Spleen (tissue), 11 donors: ENCODE measurements at regions not wholly inside any gene's neighbourhood (a gene's known extent, or its start where the extent isn't known, plus 50 kb on each side); places are given as distances from the start of the nearest gene placed in this dataset.

ENCODE experiments used
- DNase-seq: peaks from one replicate; pipeline ENCODE4 v3.0.0-alpha.2; 2020
- H3K27ac ChIP-seq, 8 donors: fragments of 200-600 bp; sonication (generic) in 7 of 8; 1 replicate in 4 of 8; 2 replicates in 4 of 8; pipeline versions ENCODE4 v1.5.0 to v1.8.0; 2016 to 2021; ENCODE audit warnings: inconsistent platforms in 4 of 8, mild to moderate bottlenecking in 4 of 8, moderate library complexity in 1 of 8
- H3K27me3 ChIP-seq, 7 donors: fragments of 200-600 bp; sonication (generic) in 6 of 7; replicated peaks in 1 of 7; 1 replicate in 4 of 7; 2 replicates in 3 of 7; pipeline versions ENCODE4 v1.5.0 to v1.8.0; 2016 to 2021; ENCODE audit warnings: inconsistent platforms in 3 of 7, mild to moderate bottlenecking in 1 of 7
- H3K36me3 ChIP-seq, 6 donors: fragments of 200-600 bp; sonication (generic) in 5 of 6; 1 replicate in 4 of 6; 2 replicates in 2 of 6; pipeline versions ENCODE4 v1.5.0 to v1.8.0; 2016 to 2021; ENCODE audit warnings: inconsistent platforms in 2 of 6
- H3K4me1 ChIP-seq, 6 donors: fragments of 200-600 bp; sonication (generic) in 5 of 6; 1 replicate in 3 of 6; 2 replicates in 3 of 6; pipeline versions ENCODE4 v1.5.0 to v1.8.0; 2016 to 2021; ENCODE audit warnings: inconsistent platforms in 3 of 6
- H3K4me3 ChIP-seq, 8 donors: fragments of 200-600 bp; sonication (generic) in 7 of 8; 1 replicate in 4 of 8; 2 replicates in 4 of 8; pipeline versions ENCODE4 v1.5.0 to v1.8.0; 2016 to 2021; ENCODE audit warnings: inconsistent platforms in 4 of 8, mild to moderate bottlenecking in 4 of 8, moderate library complexity in 2 of 8
- H3K9me3 ChIP-seq, 8 donors: fragments of 200-600 bp; sonication (generic) in 7 of 8; 1 replicate in 4 of 8; 2 replicates in 4 of 8; pipeline versions ENCODE4 v1.5.0 to v1.8.0; 2016 to 2021; ENCODE audit warnings: inconsistent platforms in 4 of 8
- CTCF ChIP-seq, 11 experiments: fragments of 200-600 bp in 7 of 11; fragments of 450-650 bp in 4 of 11; sonication (generic) in 4 of 11; IDR thresholded peaks in 8 of 11; conservative IDR thresholded peaks in 3 of 11; 1 replicate in 7 of 11; 2 replicates in 4 of 11; pipeline versions ENCODE4 v1.4.0 to v1.8.0; 2016 to 2021; ENCODE audit warnings: antibody characterized with exemption in 11 of 11, inconsistent platforms in 4 of 11, mild to moderate bottlenecking in 1 of 11
- POLR2A ChIP-seq, 3 donors: fragments of 450-650 bp; IDR thresholded peaks; one replicate each; pipeline ENCODE4 v1.5.1; 2017; ENCODE audit warnings: antibody characterized with exemption in 3 of 3, mild to moderate bottlenecking in 1 of 3
- POLR2AphosphoS5 ChIP-seq, 3 donors: sonication (generic); formaldehyde crosslinking; IDR thresholded peaks; one replicate each; pipeline ENCODE4 v1.5.1; 2017; ENCODE audit warnings: antibody characterized with exemption in 3 of 3
- WGBS, 5 donors: extraction: QIAGEN DNeasy Blood & Tissue Kit in 3 of 5; methylation state at CpG; one replicate each; pipeline versions ENCODE4 v1.1.5 to v1.1.7; 2013 to 2018; 5-methylcytosine and 5-hydroxymethylcytosine counted together
- intact Hi-C: fragments of 100-400 bp; cut with DNase I; formaldehyde crosslinking; loops from one replicate; pipeline ENCODE4 v1.15.0; 2023; ENCODE audit warnings: low total_unique reads
- donor health status: healthy with polysubstance abuse.
- donor health status: DM: no; HTN: no; CAD: no; lungs with moderate emphysema.
- donor health status: DM: no; HTN: no; CAD: no.
- donor health status: Bipolar disorder and iron deficiency.
- donor health status: healthy.
- donor health status: DM: no; HTN: no; CAD: no.
- donor health status: DM: yes; HTN: yes; CAD: no.

- Histone ChIP-seq H3K9me3 (peaks cover 0 to 14% (median 4%) of the 10 kb centered on the region in 8 donors), H3K27ac (no peak overlapping the region), H3K4me3 (no peak overlapping the region), H3K4me1 (no peaks in the 10 kb centered on the region), H3K27me3 (no peaks in the 10 kb centered on the region), H3K36me3 (no peaks in the 10 kb centered on the region)
- DNase-seq, result no peak
- WGBS, 5 donors, result 87 to 94% (median 90%) methylated on average over 5 of the region's 5 CpGs
- intact Hi-C loops, result no loop called here
- no peak for TF ChIP-seq POLR2A (IDR thresholded peaks at IDR 0.05)
- TF ChIP-seq CTCF (IDR thresholded peaks at IDR 0.05 in 8 of 11, conservative IDR thresholded peaks at IDR 0.05 in 3 of 11), result no peak
- TF ChIP-seq POLR2AphosphoS5 (IDR thresholded peaks at IDR 0.05), result no peak
Observed at GRCh38 chr2:67214585-67215185, 182.4 kb upstream of the ETAA1 start.

GRCh38 chr2:67215214-67216055 is 181.7 kb upstream of the ETAA1 start:
- intact Hi-C loops, result no loop called here
- Histone ChIP-seq H3K4me1 (no peaks in the 10 kb centered on the region), H3K36me3 (no peaks in the 10 kb centered on the region), H3K27ac (no peak overlapping the region), H3K27me3 (no peaks in the 10 kb centered on the region), H3K4me3 (no peak overlapping the region), H3K9me3 (peaks cover 0 to 14% (median 4%) of the 10 kb centered on the region in 8 donors)
- DNase-seq, result no peak
- WGBS, 5 donors, result 52 to 57% (median 56%) methylated on average over 16 of the region's 16 CpGs
- TF ChIP-seq POLR2AphosphoS5 (IDR thresholded peaks at IDR 0.05), result no peak
- peak in 5 of 11 experiments; percentile 7 to 34 (median 18) for TF ChIP-seq CTCF (IDR thresholded peaks at IDR 0.05 in 8 of 11, conservative IDR thresholded peaks at IDR 0.05 in 3 of 11)
- TF ChIP-seq POLR2A (IDR thresholded peaks at IDR 0.05), result no peak

GRCh38 chr2:67216103-67216502 is 181.0 kb upstream of the ETAA1 start:
- no peak overlapping the region for H3K27ac ChIP-seq
- H3K4me1 ChIP-seq, result no peaks in the 10 kb centered on the region
- H3K9me3 ChIP-seq, result peaks cover 0 to 14% (median 4%) of the 10 kb centered on the region in 8 donors
- WGBS, 5 donors, result 64 to 83% (median 72%) methylated on average over 4 of the region's 4 CpGs
- TF ChIP-seq POLR2A (IDR thresholded peaks at IDR 0.05) (no peak), CTCF (IDR thresholded peaks at IDR 0.05 in 8 of 11, conservative IDR thresholded peaks at IDR 0.05 in 3 of 11) (no peak)
- no peaks in the 10 kb centered on the region for H3K36me3 ChIP-seq
- no peaks in the 10 kb centered on the region for H3K27me3 ChIP-seq
- no peak overlapping the region for H3K4me3 ChIP-seq
- DNase-seq, result no peak
- intact Hi-C loops, result no loop called here

- Histone ChIP-seq H3K4me1 (no peaks in the 10 kb centered on the region), H3K27me3 (no peaks in the 10 kb centered on the region), H3K4me3 (no peak overlapping the region), H3K27ac (no peak overlapping the region), H3K36me3 (no peaks in the 10 kb centered on the region), H3K9me3 (peaks cover 0 to 14% (median 4%) of the 10 kb centered on the region in 8 donors)
- 55 to 74% (median 61%) methylated on average over 1 of the region's 1 CpG for WGBS, 5 donors
- intact Hi-C loops, result no loop called here
- no peak for TF ChIP-seq POLR2A (IDR thresholded peaks at IDR 0.05)
- TF ChIP-seq CTCF (IDR thresholded peaks at IDR 0.05 in 8 of 11, conservative IDR thresholded peaks at IDR 0.05 in 3 of 11), result no peak
- no peak for TF ChIP-seq POLR2AphosphoS5 (IDR thresholded peaks at IDR 0.05)
- DNase-seq, result no peak
Observed at GRCh38 chr2:67216881-67217280, 180.3 kb upstream of the ETAA1 start.
